ENCODE measurements at regions not wholly inside any gene's neighbourhood (a gene's known extent, or its start where the extent isn't known, plus 50 kb on each side); places are given as distances from the start of the nearest gene placed in this dataset.
A peak's percentile ranks its signal among the peaks of the same experiment; 100 is the strongest.

DNA sequence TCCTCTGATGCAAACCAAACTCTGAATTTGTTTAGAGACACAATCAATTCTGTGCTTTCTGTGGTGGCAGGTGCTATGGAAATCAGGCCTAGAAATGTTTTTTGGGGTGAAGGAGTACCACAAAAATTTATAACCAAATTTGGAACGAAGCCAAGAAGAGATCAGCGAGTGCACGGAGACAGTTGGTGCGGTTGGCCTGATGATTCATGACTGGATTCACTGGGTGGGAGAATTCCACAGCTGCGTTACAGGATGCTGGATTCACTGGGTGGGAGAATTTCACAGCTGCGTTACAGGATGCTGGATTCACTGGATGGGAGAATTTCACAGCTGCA lies 135.6 kb upstream of the IRX4 start:
- Histone ChIP-seq H3K27me3 (replicated peaks; ENCODE audit: insufficient read depth, low read length) (no peaks in the 10 kb centered on the region), H3K36me3 (replicated peaks; ENCODE audit: insufficient read depth, low read length) (no peaks in the 10 kb centered on the region), H4K20me1 (ENCODE audit: insufficient read depth, low read length) (no peaks in the 10 kb centered on the region), H3K9ac (ENCODE audit: low read length) (no peak overlapping the region), H3K9me3 (replicated peaks; ENCODE audit: insufficient read depth, low read length) (no peaks in the 10 kb centered on the region), H2AFZ (ENCODE audit: low read length) (no peak overlapping the region), H3K4me3 (ENCODE audit: low read length) (no peak overlapping the region), H3K4me1 (ENCODE audit: low read length) (no peaks in the 10 kb centered on the region), H3K27ac (ENCODE audit: low read length) (no peak overlapping the region), H3K79me2 (ENCODE audit: low read length) (no peaks in the 10 kb centered on the region), H3K9me2 (replicated peaks; ENCODE audit: insufficient read depth, low read length) (no peaks in the 10 kb centered on the region), H3F3A (ENCODE audit: insufficient read depth, low read length) (no peaks in the 10 kb centered on the region), H3K4me2 (ENCODE audit: low read depth, low read length) (no peak overlapping the region)
- TF ChIP-seq EZH2 (optimal IDR thresholded peaks at IDR 0.05; ENCODE audit: low read depth, low read length) (no peak), EZH2phosphoT487 (IDR thresholded peaks at IDR 0.05; ENCODE audit: low read length) (no peak)
- TF ChIP-seq, protein P1, sequence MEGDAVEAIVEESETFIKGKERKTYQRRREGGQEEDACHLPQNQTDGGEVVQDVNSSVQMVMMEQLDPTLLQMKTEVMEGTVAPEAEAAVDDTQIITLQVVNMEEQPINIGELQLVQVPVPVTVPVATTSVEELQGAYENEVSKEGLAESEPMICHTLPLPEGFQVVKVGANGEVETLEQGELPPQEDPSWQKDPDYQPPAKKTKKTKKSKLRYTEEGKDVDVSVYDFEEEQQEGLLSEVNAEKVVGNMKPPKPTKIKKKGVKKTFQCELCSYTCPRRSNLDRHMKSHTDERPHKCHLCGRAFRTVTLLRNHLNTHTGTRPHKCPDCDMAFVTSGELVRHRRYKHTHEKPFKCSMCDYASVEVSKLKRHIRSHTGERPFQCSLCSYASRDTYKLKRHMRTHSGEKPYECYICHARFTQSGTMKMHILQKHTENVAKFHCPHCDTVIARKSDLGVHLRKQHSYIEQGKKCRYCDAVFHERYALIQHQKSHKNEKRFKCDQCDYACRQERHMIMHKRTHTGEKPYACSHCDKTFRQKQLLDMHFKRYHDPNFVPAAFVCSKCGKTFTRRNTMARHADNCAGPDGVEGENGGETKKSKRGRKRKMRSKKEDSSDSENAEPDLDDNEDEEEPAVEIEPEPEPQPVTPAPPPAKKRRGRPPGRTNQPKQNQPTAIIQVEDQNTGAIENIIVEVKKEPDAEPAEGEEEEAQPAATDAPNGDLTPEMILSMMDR (IDR thresholded peaks at IDR 0.05; ENCODE audit: low read length), result no peak
- DNase-seq, result no peak

DNA sequence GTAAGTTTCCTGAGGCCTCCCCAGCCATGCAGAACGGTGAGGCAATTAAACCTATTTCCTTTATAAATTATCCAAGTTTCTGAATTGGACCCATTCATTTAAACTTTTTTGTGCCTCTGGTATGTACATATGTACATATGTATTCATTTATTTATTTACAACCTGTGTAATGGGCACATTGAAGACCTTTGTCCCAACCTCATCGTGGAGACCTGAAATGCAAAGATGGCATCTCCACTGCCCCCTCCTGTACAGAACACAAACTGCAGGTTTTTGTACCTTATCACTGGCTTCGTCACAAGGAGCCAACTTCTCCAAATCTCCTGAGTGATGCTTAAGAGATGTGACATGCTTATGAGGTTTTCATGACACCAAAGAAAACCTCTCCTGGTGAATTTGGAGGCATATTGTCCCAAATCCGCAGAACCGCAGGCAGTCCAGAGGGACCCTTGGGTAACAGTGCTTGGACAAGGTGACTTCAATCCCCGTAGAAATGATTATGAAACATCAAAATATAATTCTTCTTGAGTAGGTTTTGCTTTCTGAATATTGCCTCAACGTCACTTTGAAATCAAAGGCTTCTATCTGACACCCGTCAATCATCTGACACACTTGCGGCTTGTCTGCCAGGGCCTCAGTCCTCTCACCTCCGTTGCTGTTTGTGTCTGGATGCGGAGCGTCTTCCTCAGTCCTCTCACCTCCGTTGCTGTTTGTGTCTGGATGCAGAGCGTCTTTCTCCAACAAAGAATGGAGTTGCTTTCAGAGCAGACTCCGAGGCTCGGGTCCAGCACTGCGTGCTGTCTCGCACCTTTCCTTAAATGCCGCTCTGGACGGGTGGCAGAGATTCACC lies 135.0 kb upstream of the IRX4 start:
- Histone ChIP-seq H3K27me3 (replicated peaks; ENCODE audit: insufficient read depth, low read length) (no peaks in the 10 kb centered on the region), H3K9me3 (replicated peaks; ENCODE audit: insufficient read depth, low read length) (no peaks in the 10 kb centered on the region), H3K4me3 (ENCODE audit: low read length) (no peak overlapping the region), H3K9me2 (replicated peaks; ENCODE audit: insufficient read depth, low read length) (no peaks in the 10 kb centered on the region), H3K4me1 (ENCODE audit: low read length) (no peaks in the 10 kb centered on the region), H3K4me2 (ENCODE audit: low read depth, low read length) (no peak overlapping the region), H3K9ac (ENCODE audit: low read length) (no peak overlapping the region), H4K20me1 (ENCODE audit: insufficient read depth, low read length) (no peaks in the 10 kb centered on the region), H3F3A (ENCODE audit: insufficient read depth, low read length) (no peaks in the 10 kb centered on the region), H3K79me2 (ENCODE audit: low read length) (no peaks in the 10 kb centered on the region), H2AFZ (ENCODE audit: low read length) (no peak overlapping the region), H3K27ac (ENCODE audit: low read length) (no peak overlapping the region), H3K36me3 (replicated peaks; ENCODE audit: insufficient read depth, low read length) (no peaks in the 10 kb centered on the region)
- peak; percentile 33 for DNase-seq
- TF ChIP-seq EZH2phosphoT487 (IDR thresholded peaks at IDR 0.05; ENCODE audit: low read length), result no peak
- TF ChIP-seq, protein P1 (IDR thresholded peaks at IDR 0.05; ENCODE audit: low read length), result peak; percentile 55

GRCh38 chr5:2015961-2016360 lies 133.2 kb upstream of the IRX4 start:
- Histone ChIP-seq H3K36me3 (replicated peaks; ENCODE audit: insufficient read depth, low read length) (no peaks in the 10 kb centered on the region), H3K27ac (ENCODE audit: low read length) (no peak overlapping the region), H3K4me1 (ENCODE audit: low read length) (no peaks in the 10 kb centered on the region), H3K4me3 (ENCODE audit: low read length) (no peak overlapping the region), H3K9me2 (replicated peaks; ENCODE audit: insufficient read depth, low read length) (no peaks in the 10 kb centered on the region), H3K9me3 (replicated peaks; ENCODE audit: insufficient read depth, low read length) (no peaks in the 10 kb centered on the region), H3K27me3 (replicated peaks; ENCODE audit: insufficient read depth, low read length) (no peaks in the 10 kb centered on the region; the same call in 1 of the 2 replicates), H3F3A (ENCODE audit: insufficient read depth, low read length) (no peaks in the 10 kb centered on the region), H3K9ac (ENCODE audit: low read length) (no peak overlapping the region), H3K79me2 (ENCODE audit: low read length) (no peaks in the 10 kb centered on the region), H3K4me2 (ENCODE audit: low read depth, low read length) (no peak overlapping the region), H2AFZ (ENCODE audit: low read length) (no peak overlapping the region), H4K20me1 (ENCODE audit: insufficient read depth, low read length) (no peaks in the 10 kb centered on the region)
- no peak for DNase-seq
- TF ChIP-seq EZH2 (optimal IDR thresholded peaks at IDR 0.05; ENCODE audit: low read depth, low read length) (no peak), EZH2phosphoT487 (IDR thresholded peaks at IDR 0.05; ENCODE audit: low read length) (no peak)
- TF ChIP-seq, protein P1 (IDR thresholded peaks at IDR 0.05; ENCODE audit: low read length), result no peak
